H54 (cell line): ENCODE measurements at regions not wholly inside any gene's neighbourhood (a gene's known extent, or its start where the extent isn't known, plus 50 kb on each side); places are given as distances from the start of the nearest gene placed in this dataset.

Experiments
- DNase-seq: peaks from one replicate; pipeline ENCODE4 v3.0.0; 2011; ENCODE audit warnings: low spot score, mixed read lengths; ENCODE audit not compliant: insufficient read length
- FAIRE-seq: peaks from 3 replicates; lab custom pipeline; 2011; peaks lifted over from hg19 to GRCh38; lab: Jason Lieb, UNC
- POLR2A ChIP-seq: IDR thresholded peaks from 2 replicates; pipeline ENCODE4 v1.6.1; 2011; ENCODE audit warnings: low read depth, mild to moderate bottlenecking, low read length

DNA sequence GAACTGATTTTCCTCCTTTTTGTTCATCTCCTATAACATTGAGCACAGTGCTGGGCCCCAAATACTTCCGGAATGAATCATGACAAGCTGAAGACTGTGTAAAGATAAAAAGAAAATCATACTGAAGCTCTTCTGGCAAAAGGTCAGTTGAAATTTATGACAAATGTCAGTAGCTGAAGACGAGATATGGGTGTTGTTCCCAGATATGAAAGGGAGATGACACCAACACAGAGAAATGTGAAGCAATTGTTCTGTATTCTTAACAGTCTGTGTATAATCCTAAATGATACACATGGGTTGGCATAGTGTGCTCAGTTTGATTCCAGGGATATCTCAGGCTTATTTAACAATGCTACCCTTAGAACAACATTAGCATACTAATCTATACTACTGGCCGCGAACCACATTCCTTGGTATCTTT lies 170.5 kb upstream of the PITX2 start:
- no peak for DNase-seq
- FAIRE-seq, result no peak
- no peak for TF ChIP-seq POLR2A

- DNase-seq (no peak), FAIRE-seq (no peak)
- TF ChIP-seq POLR2A, result no peak
Measured at GRCh38 chr4:110793890-110794554, 171.1 kb upstream of the PITX2 start.

DNA sequence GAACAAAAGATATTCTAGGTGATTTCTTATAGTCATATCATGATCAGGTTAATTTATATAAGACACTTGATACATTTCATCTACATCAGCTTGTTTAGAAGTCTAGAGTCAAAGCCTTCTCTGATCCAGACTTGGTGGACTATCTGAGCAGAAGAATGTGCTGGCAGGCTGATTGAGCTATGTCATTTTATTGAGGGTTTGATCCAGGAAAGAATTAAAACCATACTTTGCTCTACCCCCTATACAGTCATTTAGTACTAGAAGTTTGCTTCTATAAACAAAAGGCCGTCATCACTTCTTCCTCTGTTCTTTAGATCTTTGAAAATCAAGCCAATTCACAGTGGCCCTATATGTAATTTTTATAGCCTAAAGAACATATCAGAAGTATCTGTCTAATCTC lies 173.1 kb upstream of the PITX2 start:
- TF ChIP-seq POLR2A, result no peak
- FAIRE-seq, result no peak
- no peak for DNase-seq

- DNase-seq (no peak), FAIRE-seq (no peak)
- TF ChIP-seq POLR2A, result no peak
Measured at GRCh38 chr4:110797486-110797885, 174.6 kb upstream of the PITX2 start.

- TF ChIP-seq POLR2A, result no peak
- FAIRE-seq, result no peak
- DNase-seq, result no peak
Measured at GRCh38 chr4:110798687-110799086, 175.8 kb upstream of the PITX2 start.

DNA sequence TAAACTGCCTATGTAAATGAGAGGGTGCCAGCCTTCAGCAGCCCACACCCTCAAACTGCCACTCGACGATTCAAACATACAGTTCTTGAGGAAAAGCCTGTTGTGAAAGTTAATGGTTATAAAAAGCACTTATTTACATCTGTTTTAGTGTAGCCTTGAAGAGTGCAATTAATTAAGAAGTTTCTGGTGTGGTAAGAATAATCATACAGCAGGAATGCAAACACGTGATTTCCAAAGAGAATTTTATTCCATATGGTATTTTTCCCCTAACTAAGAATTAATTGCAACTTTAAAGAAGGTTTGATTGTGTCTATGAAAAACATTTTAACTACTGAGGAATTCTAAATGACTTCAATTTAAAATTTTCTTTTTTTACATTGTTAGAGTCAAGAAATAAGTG lies 176.3 kb upstream of the PITX2 start:
- FAIRE-seq, result no peak
- TF ChIP-seq POLR2A, result no peak
- DNase-seq, result no peak

GRCh38 chr4:110801591-110801990 lies 178.7 kb upstream of the PITX2 start:
- DNase-seq (no peak), FAIRE-seq (no peak)
- no peak for TF ChIP-seq POLR2A

- DNase-seq, result no peak
- no peak for FAIRE-seq
- TF ChIP-seq POLR2A, result no peak
Measured at GRCh38 chr4:110808351-110808878, 185.5 kb upstream of the PITX2 start.

- no peak for TF ChIP-seq POLR2A
- no peak for FAIRE-seq
Measured at GRCh38 chr4:110815950-110816349, 193.1 kb upstream of the PITX2 start.

DNA sequence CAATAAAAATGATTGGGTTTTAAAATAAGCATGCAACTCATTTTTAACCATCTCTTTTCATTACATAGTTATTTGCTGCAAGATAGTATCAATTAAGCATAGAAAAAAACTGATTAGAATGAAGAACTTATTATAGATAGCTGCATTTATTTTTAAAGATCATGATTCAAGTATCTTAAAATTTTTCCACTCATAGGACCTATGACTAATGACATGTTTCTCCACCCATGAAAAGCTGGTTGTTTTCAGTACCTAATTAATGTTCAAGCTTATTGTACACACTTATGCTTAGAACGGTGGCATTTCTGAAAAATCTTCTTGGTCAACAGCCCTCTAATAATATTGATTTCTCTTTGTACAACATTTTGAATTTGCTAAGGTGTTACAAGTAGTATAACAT lies 193.5 kb upstream of the PITX2 start:
- DNase-seq, result no peak
- FAIRE-seq, result no peak
- TF ChIP-seq POLR2A, result no peak

More at GRCh38 chr4:110815950-110816349, 193.1 kb upstream of the PITX2 start:
- DNase-seq, result no peak

- FAIRE-seq, result no peak
- TF ChIP-seq POLR2A, result no peak
- DNase-seq, result no peak
Measured at GRCh38 chr4:110821186-110821585, 198.3 kb upstream of the PITX2 start.

DNA sequence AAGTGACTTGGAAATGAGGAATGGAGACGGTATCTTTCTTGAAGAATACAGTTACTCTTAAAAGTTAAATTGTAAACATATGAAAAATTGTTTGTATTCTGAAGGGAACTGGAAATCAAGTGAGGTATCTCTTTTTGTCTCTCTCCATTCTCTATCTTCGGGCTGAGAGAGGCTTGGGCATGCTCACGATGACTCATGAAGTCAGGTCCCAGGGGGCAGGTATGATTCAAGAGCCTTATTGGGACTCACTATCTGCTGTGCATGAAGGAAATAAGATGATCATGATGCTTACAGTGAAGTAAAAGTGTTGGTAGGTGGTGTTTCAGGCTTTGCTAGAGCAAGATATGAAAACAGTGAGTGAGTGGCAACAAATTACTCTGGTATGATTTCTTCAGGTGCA lies 200.4 kb upstream of the PITX2 start:
- no peak for TF ChIP-seq POLR2A
- DNase-seq, result no peak

DNA sequence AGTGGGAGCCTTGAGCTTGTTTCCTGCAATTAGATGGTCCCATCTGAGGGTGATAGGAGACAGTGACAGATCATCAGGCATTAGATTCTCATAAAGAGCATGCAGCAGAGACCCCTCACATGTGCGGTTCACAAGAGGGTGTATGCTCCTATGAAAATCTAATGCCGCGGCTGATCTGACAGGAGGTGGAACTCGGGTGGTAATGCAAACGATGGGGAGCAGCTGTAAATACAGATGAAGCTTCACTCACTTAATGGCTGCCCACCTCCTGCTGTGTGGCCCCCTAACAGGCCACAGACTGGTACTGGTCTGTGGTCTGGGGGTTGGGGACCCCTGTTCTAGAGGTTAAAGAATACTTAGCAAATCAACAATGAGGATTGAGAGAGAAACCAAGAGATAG lies 201.5 kb upstream of the PITX2 start:
- DNase-seq (no peak), FAIRE-seq (no peak)
- TF ChIP-seq POLR2A, result no peak

More for the DNA sequence above, 200.4 kb upstream of the PITX2 start:
- no peak for FAIRE-seq

GRCh38 chr4:110826656-110827055 lies 203.8 kb upstream of the PITX2 start:
- no peak for FAIRE-seq
- DNase-seq, result no peak
- no peak for TF ChIP-seq POLR2A

GRCh38 chr4:110830461-110830860 lies 207.6 kb upstream of the PITX2 start:
- no peak for TF ChIP-seq POLR2A
- FAIRE-seq, result no peak
- DNase-seq, result no peak

GRCh38 chr4:110837896-110838450 lies 215.1 kb upstream of the PITX2 start:
- DNase-seq, result no peak
- FAIRE-seq, result no peak
- no peak for TF ChIP-seq POLR2A
